GM12873 (cell line): ENCODE measurements at regions not wholly inside any gene's neighbourhood (a gene's known extent, or its start where the extent isn't known, plus 50 kb on each side); places are given as distances from the start of the nearest gene placed in this dataset.

Experiments
- TF ChIP-seq, protein P1 (sequence below): IDR thresholded peaks from 2 replicates; pipeline ENCODE4 v1.5.1; 2012; ENCODE audit warnings: low read depth, mild to moderate bottlenecking, moderate library complexity, low read length, control low read depth; ENCODE audit not compliant: insufficient read depth; ENCODE audit errors: missing control alignments

DNA sequence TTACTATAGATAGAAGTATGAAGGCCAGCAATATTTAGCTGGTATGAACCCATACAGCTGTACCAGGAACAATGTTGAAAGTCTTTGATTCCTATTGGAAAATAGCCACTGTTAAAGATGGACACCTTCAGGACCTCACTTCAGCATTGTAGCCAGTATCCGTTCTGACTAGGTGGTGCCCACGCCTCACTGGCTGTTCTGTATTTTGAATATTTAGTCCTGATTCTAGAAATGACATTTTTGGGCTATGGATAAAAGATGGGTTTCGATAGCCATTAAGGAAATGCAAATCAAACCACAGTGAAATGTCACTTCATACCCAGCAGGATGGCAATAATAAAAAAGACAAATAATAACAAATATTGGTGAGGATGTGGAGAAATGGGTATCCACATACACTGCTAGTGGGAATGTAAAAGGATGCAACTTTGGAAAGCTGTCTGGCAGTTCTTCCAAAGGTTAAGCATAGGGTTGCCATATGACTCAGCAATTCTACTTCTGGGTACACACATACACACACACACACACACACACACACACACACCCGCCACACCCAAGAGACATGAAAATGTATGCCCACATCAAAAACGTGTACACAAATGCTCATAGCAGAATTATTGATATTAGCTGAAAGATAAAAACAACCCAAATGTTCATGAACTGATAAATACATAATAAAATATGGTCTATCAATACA, 56.8 kb downstream of the UTRN start:
- TF ChIP-seq, protein P1, sequence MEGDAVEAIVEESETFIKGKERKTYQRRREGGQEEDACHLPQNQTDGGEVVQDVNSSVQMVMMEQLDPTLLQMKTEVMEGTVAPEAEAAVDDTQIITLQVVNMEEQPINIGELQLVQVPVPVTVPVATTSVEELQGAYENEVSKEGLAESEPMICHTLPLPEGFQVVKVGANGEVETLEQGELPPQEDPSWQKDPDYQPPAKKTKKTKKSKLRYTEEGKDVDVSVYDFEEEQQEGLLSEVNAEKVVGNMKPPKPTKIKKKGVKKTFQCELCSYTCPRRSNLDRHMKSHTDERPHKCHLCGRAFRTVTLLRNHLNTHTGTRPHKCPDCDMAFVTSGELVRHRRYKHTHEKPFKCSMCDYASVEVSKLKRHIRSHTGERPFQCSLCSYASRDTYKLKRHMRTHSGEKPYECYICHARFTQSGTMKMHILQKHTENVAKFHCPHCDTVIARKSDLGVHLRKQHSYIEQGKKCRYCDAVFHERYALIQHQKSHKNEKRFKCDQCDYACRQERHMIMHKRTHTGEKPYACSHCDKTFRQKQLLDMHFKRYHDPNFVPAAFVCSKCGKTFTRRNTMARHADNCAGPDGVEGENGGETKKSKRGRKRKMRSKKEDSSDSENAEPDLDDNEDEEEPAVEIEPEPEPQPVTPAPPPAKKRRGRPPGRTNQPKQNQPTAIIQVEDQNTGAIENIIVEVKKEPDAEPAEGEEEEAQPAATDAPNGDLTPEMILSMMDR: no peak

DNA sequence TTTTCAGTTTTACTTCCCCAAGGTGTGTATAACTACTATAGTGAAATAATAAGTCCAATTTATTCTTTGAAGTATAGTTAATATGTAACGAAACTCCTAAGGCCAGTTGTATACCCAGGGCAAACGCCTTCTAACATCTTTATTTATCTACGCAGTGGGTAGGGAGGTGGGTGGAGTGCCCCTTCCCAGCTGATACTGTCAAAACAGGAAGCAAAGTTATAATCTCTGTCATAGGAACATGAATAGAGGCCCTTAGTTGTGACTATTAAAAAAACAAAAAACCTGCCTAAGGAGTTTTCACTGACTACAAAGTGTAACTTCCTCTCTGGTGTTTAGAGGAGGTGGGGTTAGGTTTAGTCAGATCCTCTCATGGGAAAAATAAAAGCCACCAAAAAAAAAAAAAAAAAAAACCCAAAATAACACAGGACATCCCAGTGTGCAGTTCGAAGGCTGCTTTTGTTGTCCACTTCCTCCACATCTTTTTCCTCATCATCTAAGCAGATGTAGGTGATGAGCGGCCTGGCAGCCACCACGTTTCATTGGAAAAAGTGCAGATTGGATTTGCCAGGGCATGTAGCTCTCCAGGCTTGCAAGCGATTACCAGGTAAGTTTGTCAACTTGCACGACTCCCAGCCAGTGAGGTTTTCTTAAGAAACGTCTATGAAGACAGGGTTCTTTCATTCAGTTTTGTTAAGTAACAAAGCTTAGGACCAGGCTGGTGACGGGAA, 58.7 kb downstream of the UTRN start:
- TF ChIP-seq, protein P1: no peak

DNA sequence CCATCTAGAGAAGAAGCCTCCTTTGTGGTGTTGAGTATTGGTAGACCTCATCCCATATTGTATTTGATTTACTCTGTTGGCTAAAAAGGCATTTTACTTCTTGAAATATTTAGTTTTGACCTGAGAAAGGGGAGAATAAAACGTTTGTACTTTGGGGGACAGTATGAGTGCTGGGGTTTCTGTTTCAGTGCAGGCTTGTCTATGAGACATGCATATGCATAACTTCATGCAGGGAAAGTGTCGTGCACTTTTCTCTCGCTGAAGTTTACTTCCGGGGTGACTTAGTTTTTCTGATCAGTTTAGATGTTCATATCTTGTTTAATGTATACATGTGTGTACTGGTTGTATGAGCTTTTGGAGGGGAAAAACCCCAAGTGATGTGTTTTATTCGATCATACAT, 59.5 kb downstream of the UTRN start:
- TF ChIP-seq, protein P1: no peak

DNA sequence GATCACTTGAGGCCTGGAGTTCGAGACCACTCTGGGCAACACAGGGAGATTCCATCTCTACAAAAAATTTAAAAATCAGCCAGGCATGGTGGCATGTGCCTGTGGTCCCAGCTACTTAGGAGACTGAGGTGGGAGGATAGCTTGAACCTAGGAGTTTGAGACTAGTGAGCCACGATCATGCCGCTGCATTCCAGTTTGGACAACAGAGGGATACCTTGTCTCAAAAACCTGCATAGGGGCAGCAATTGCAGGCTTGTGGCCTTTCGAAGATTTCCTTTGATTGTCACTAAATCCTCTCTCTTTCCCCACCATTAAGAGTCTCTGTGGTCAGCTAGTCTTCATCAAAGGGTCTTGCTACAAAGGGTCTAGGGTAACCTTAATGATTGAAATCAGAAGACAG, 60.3 kb downstream of the UTRN start:
- TF ChIP-seq, protein P1: no peak

DNA sequence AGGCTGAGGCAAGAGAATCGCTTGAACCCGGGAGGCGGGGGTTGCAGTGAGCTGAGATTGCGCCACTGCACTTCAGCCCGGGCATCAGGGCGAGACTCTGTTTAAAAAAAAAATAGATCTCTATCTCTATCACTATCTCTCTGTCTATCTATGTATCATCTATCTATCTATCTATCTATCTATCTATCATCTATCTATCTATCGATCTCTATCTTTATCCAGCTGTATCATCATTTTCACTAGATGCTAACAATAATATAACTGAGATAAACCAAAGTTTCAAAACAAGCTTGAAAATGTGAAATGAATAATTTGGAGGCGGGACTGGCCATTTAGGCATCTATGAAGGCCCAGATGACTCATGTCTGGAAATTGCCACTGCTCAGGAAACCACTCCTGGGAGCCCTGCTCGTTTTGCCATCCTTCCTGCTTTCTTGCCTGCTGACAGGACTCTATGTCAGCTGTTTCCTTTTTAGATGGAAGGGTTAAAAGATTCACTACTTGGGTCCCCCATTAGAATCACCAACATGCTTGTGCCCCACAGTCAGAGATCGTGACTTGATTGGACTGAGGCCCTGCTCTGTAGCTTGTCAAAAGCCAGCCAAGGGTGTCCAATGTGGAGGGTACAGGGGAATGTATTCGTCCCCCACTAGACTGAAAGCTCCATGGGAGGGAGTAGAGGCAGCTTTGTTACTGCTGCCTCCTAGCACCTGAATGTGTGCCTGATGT, 61.7 kb downstream of the UTRN start:
- TF ChIP-seq, protein P1: no peak

DNA sequence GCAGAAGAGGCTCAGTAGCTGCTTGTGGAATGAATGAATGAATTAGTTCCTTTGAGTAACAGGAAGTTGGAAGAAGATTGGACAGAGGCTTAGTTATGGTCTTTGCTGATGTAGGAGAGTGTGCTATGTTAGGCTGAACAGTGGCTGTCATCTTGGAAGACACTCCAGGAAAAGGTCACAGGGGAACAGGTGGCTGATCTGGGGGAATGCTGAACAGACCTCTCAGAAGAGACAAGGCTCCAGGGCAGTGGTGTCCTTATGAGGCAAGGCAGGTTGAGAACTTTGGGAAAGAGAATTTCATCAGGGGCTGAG, 62.3 kb downstream of the UTRN start:
- TF ChIP-seq, protein P1: no peak

- TF ChIP-seq, protein P1: no peak
Measured at GRCh38 chr6:144347933-144348332, 62.8 kb downstream of the UTRN start.
